ENCODE measurements at regions not wholly inside any gene's neighbourhood (a gene's known extent, or its start where the extent isn't known, plus 50 kb on each side); places are given as distances from the start of the nearest gene placed in this dataset.

DNA sequence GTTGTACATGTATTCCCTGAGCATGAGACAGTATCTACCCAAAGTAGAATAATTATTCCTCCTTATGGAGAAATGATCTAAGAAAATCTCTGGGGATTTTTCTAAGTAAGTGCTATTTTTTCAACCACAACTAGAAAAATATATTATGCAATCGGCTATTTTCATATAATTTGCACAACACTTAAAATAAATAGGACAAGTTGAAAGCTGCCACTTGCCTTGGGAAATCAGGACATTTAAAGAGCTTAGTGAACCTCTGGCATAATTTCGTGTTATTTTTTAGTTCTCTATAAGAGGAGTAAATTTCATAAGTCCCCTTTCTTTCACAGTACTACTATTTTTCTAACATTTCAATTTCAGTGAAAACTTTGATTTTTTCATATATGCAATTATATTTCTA, 672.1 kb downstream of the OTOL1 start:
- TF ChIP-seq, protein P1, sequence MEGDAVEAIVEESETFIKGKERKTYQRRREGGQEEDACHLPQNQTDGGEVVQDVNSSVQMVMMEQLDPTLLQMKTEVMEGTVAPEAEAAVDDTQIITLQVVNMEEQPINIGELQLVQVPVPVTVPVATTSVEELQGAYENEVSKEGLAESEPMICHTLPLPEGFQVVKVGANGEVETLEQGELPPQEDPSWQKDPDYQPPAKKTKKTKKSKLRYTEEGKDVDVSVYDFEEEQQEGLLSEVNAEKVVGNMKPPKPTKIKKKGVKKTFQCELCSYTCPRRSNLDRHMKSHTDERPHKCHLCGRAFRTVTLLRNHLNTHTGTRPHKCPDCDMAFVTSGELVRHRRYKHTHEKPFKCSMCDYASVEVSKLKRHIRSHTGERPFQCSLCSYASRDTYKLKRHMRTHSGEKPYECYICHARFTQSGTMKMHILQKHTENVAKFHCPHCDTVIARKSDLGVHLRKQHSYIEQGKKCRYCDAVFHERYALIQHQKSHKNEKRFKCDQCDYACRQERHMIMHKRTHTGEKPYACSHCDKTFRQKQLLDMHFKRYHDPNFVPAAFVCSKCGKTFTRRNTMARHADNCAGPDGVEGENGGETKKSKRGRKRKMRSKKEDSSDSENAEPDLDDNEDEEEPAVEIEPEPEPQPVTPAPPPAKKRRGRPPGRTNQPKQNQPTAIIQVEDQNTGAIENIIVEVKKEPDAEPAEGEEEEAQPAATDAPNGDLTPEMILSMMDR (conservative IDR thresholded peaks at IDR 0.05; ENCODE audit: low read depth, low read length), result no peak
- TF ChIP-seq EZH2 (IDR thresholded peaks at IDR 0.05; ENCODE audit: low read length, unreplicated experiment), result no peak
- no peak for TF ChIP-seq EZH2phosphoT487 (IDR thresholded peaks at IDR 0.05; ENCODE audit: borderline replicate concordance, low read length)
